GM18868 (cell line): ENCODE measurements at regions not wholly inside any gene's neighbourhood (a gene's known extent, or its start where the extent isn't known, plus 50 kb on each side); places are given as distances from the start of the nearest gene placed in this dataset.

Experiments used
- ATAC-seq: cut with Tn5 transposase; IDR thresholded peaks from one replicate; pipeline ENCODE4 v1.9.1; 2021; ENCODE audit warnings: mild to moderate bottlenecking, moderate library complexity; ENCODE audit not compliant: unreplicated experiment

- no peak for ATAC-seq
These were observed 51.9 kb upstream of the PICALM start for GRCh38 chr11:86120807-86121206.

GRCh38 chr11:86119906-86120305 lies 51.0 kb upstream of the PICALM start:
- ATAC-seq: no peak

GRCh38 chr11:86119077-86119476 lies 50.2 kb upstream of the PICALM start:
- no peak for ATAC-seq
